Kidney tubule cell (primary cell): ENCODE measurements at regions not wholly inside any gene's neighbourhood (a gene's known extent, or its start where the extent isn't known, plus 50 kb on each side); places are given as distances from the start of the nearest gene placed in this dataset.

Source experiments
- DNase-seq: peaks from one replicate; pipeline ENCODE4 v3.0.0-alpha.2; 2018; ENCODE audit warnings: low spot score

- DNase-seq, result no peak
Measured at GRCh38 chrX:88526385-88526784, 220.6 kb upstream of the CPXCR1 start.

- DNase-seq, result no peak
Measured at GRCh38 chrX:88558421-88558820, 188.6 kb upstream of the CPXCR1 start.

- DNase-seq, result no peak
Measured at GRCh38 chrX:88560673-88561330, 186.2 kb upstream of the CPXCR1 start.

GRCh38 chrX:88584283-88584682, 162.7 kb upstream of the CPXCR1 start:
- no peak for DNase-seq

- DNase-seq, result no peak
Measured at GRCh38 chrX:88586317-88586716, 160.7 kb upstream of the CPXCR1 start.

- no peak for DNase-seq
Measured at GRCh38 chrX:88603237-88603636, 143.8 kb upstream of the CPXCR1 start.

GRCh38 chrX:88604433-88605221, 142.4 kb upstream of the CPXCR1 start:
- DNase-seq, result no peak

- DNase-seq, result no peak
Measured at GRCh38 chrX:88605222-88605583, 141.8 kb upstream of the CPXCR1 start.

- no peak for DNase-seq
Measured at GRCh38 chrX:88612870-88613329, 134.1 kb upstream of the CPXCR1 start.

GRCh38 chrX:88613338-88613737, 133.7 kb upstream of the CPXCR1 start:
- peak; percentile 5 for DNase-seq

- no peak for DNase-seq
Measured at GRCh38 chrX:88621278-88621677, 125.7 kb upstream of the CPXCR1 start.

GRCh38 chrX:88655460-88655859, 91.6 kb upstream of the CPXCR1 start:
- no peak for DNase-seq

GRCh38 chrX:88660836-88661235, 86.2 kb upstream of the CPXCR1 start:
- no peak for DNase-seq

GRCh38 chrX:88672261-88672660, 74.8 kb upstream of the CPXCR1 start:
- DNase-seq, result no peak
